Uterus (tissue), 3 donors: ENCODE measurements at regions not wholly inside any gene's neighbourhood (a gene's known extent, or its start where the extent isn't known, plus 50 kb on each side); places are given as distances from the start of the nearest gene placed in this dataset.

Experiments
- DNase-seq, 2 donors: peaks; one replicate each; pipeline ENCODE4 v3.0.0-alpha.2; 2019 to 2020
- H3K27ac ChIP-seq, 2 donors: fragments of 200-600 bp; sonication (generic); 1 replicate in 1 of 2; 2 replicates in 1 of 2; pipeline ENCODE4 v1.5.1; 2016 to 2018
- H3K27me3 ChIP-seq, 2 donors: fragments of 200-600 bp; sonication (generic); one replicate each; pipeline ENCODE4 v1.5.1; 2018 to 2019; ENCODE audit warnings: control low read depth in 1 of 2
- H3K36me3 ChIP-seq, 2 donors: fragments of 200-600 bp; sonication (generic); one replicate each; pipeline ENCODE4 v1.5.1; 2019; ENCODE audit warnings: control low read depth in 1 of 2
- H3K4me1 ChIP-seq, 2 donors: fragments of 200-600 bp; sonication (generic); one replicate each; pipeline ENCODE4 v1.5.1; 2018 to 2019; ENCODE audit warnings: control low read depth in 1 of 2
- H3K4me3 ChIP-seq, 2 donors: fragments of 200-600 bp; sonication (generic); 1 replicate in 1 of 2; 2 replicates in 1 of 2; pipeline ENCODE4 v1.5.1; 2018 to 2019; ENCODE audit warnings: mild to moderate bottlenecking in 1 of 2
- H3K9me3 ChIP-seq, 2 donors: fragments of 200-600 bp; sonication (generic); one replicate each; pipeline ENCODE4 v1.5.1; 2019; ENCODE audit warnings: control low read depth in 1 of 2
- POLR2A ChIP-seq, 2 donors: fragments of 450-650 bp; IDR thresholded peaks; one replicate each; pipeline ENCODE4 v1.6.1; 2016; ENCODE audit warnings: antibody characterized with exemption in 2 of 2, mild to moderate bottlenecking in 1 of 2, moderate library complexity in 1 of 2
- intact Hi-C: fragments of 100-400 bp; cut with DNase I; formaldehyde crosslinking; loops from one replicate; pipeline ENCODE4 v1.15.1; 2023; ENCODE audit warnings: low total_unique reads
- TF ChIP-seq, protein P1 (sequence below), 4 experiments: fragments of 200-600 bp in 2 of 4; fragments of 450-650 bp in 2 of 4; sonication (generic) in 2 of 4; IDR thresholded peaks; one replicate each; pipeline ENCODE4 v1.5.1; 2016 to 2019; ENCODE audit warnings: antibody characterized with exemption in 4 of 4, mild to moderate bottlenecking in 2 of 4, moderate library complexity in 1 of 4
- donor health status: DM: yes; HTN: yes; CAD: no.

GRCh38 chr1:88210103-88210787 is 473.8 kb upstream of the PKN2 start:
- intact Hi-C loops = no loop called here

DNA sequence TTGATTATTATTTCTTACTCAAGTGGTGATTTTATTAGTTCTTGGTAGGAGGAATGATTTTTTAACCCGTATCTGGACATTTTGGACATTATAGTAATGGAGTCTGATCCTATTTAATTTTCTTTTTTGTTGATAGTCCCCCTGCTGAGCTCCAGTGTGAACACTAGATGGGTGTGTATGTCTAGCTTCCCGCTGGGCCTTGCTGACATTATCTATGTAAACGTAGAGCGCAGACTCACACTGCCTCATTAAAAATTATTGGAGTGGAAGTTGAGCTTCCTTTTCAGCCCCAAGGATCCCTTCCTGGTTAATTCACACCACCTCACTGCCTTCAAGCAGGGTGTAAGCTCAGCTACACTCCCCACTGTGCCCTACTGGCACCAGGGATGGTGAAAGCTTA is 467.6 kb upstream of the PKN2 start:
- TF ChIP-seq POLR2A (IDR thresholded peaks at IDR 0.05) = no peak
- TF ChIP-seq, protein P1, sequence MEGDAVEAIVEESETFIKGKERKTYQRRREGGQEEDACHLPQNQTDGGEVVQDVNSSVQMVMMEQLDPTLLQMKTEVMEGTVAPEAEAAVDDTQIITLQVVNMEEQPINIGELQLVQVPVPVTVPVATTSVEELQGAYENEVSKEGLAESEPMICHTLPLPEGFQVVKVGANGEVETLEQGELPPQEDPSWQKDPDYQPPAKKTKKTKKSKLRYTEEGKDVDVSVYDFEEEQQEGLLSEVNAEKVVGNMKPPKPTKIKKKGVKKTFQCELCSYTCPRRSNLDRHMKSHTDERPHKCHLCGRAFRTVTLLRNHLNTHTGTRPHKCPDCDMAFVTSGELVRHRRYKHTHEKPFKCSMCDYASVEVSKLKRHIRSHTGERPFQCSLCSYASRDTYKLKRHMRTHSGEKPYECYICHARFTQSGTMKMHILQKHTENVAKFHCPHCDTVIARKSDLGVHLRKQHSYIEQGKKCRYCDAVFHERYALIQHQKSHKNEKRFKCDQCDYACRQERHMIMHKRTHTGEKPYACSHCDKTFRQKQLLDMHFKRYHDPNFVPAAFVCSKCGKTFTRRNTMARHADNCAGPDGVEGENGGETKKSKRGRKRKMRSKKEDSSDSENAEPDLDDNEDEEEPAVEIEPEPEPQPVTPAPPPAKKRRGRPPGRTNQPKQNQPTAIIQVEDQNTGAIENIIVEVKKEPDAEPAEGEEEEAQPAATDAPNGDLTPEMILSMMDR (IDR thresholded peaks at IDR 0.05) = no peak
- Histone ChIP-seq H3K27me3 (no peaks in the 10 kb centered on the region), H3K9me3 (no peaks in the 10 kb centered on the region), H3K36me3 (no peaks in the 10 kb centered on the region), H3K27ac (no peak overlapping the region), H3K4me1 (no peaks in the 10 kb centered on the region), H3K4me3 (no peak overlapping the region)
- DNase-seq = no peak
- intact Hi-C loops = no loop called here

More at GRCh38 chr1:88210103-88210787, 473.8 kb upstream of the PKN2 start:
- no peaks in the 10 kb centered on the region for H3K9me3 ChIP-seq
- no peak overlapping the region for H3K4me3 ChIP-seq
- no peak for DNase-seq
- no peak overlapping the region for H3K27ac ChIP-seq
- H3K27me3 ChIP-seq = no peaks in the 10 kb centered on the region
- TF ChIP-seq POLR2A (IDR thresholded peaks at IDR 0.05) = no peak
- TF ChIP-seq, protein P1 (IDR thresholded peaks at IDR 0.05) = no peak
- H3K4me1 ChIP-seq = no peaks in the 10 kb centered on the region
- no peaks in the 10 kb centered on the region for H3K36me3 ChIP-seq

GRCh38 chr1:88217386-88217785 is 466.7 kb upstream of the PKN2 start:
- no peaks in the 10 kb centered on the region for H3K36me3 ChIP-seq
- intact Hi-C loops = no loop called here
- no peak overlapping the region for H3K27ac ChIP-seq
- no peaks in the 10 kb centered on the region for H3K9me3 ChIP-seq
- no peak for DNase-seq
- no peak overlapping the region for H3K4me3 ChIP-seq
- TF ChIP-seq, protein P1 (IDR thresholded peaks at IDR 0.05) = no peak
- TF ChIP-seq POLR2A (IDR thresholded peaks at IDR 0.05) = no peak
- no peaks in the 10 kb centered on the region for H3K27me3 ChIP-seq
- no peaks in the 10 kb centered on the region for H3K4me1 ChIP-seq

DNA sequence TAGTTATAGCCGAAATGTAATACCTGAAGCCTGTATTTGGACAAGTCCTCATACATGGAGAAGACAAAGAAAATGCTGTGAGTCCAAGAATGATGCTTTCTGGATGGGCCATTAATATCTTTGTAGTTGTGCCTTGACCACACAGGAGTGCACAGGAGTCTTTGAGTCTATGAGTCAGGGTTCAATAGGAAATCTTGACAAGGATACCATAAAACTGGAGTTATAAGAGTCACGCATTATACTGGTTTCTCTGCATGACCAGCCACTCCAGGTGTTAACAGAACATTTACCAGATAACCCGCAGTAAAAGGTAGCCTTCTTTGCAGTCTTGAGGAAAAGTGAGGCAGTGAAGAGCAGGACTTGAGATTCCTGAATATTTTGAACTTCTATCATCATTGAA is 464.6 kb upstream of the PKN2 start:
- Histone ChIP-seq H3K9me3 (no peaks in the 10 kb centered on the region), H3K4me1 (no peaks in the 10 kb centered on the region), H3K4me3 (no peak overlapping the region)

GRCh38 chr1:88221411-88221810 is 462.7 kb upstream of the PKN2 start:
- no peak for DNase-seq
- Histone ChIP-seq H3K4me3 (no peak overlapping the region), H3K36me3 (no peaks in the 10 kb centered on the region), H3K27me3 (no peaks in the 10 kb centered on the region), H3K27ac (no peak overlapping the region), H3K4me1 (no peaks in the 10 kb centered on the region), H3K9me3 (no peaks in the 10 kb centered on the region)
- intact Hi-C loops = no loop called here
- TF ChIP-seq, protein P1 (IDR thresholded peaks at IDR 0.05) = no peak
- no peak for TF ChIP-seq POLR2A (IDR thresholded peaks at IDR 0.05)

More for the DNA sequence above, 464.6 kb upstream of the PKN2 start:
- DNase-seq = no peak
- intact Hi-C loops = no loop called here
- Histone ChIP-seq H3K27me3 (no peaks in the 10 kb centered on the region), H3K27ac (no peak overlapping the region), H3K36me3 (no peaks in the 10 kb centered on the region)
- no peak for TF ChIP-seq POLR2A (IDR thresholded peaks at IDR 0.05)
- TF ChIP-seq, protein P1 (IDR thresholded peaks at IDR 0.05) = no peak
